ENCODE measurements at regions not wholly inside any gene's neighbourhood (a gene's known extent, or its start where the extent isn't known, plus 50 kb on each side); places are given as distances from the start of the nearest gene placed in this dataset.
"Not testable (repeated sequence)": the region's sequence is repeated elsewhere in the genome, so short reads cannot be mapped to it uniquely, and the experiment has no call there.

DNA sequence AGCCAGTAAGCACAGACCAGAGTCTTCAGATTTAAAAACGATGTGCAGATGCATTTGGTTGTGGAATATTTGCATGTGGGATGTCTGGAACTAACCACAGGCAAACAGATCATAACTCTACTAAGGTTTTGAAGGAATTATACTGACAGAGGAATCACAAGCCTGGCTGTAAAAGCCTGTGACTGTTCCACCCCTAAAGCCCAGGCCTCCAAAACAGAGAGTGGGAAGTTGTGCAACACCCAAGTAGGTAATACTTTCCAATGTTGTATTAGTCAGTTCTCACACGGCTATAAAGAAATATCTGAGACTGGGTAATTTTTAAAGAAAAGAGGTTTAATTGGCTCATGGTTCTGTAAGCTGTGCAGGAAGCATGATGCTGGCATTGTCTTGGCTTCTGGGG lies 68.1 kb upstream of the DCD start:
- H3K4me3 ChIP-seq (ENCODE audit: low read depth, low read length, poor library complexity, severe bottlenecking) = no peak overlapping the region
- no peaks in the 10 kb centered on the region for H4K20me1 ChIP-seq (ENCODE audit: insufficient read depth, low read length)
- H3K79me2 ChIP-seq (ENCODE audit: insufficient read depth, low read depth, low read length) = no peaks in the 10 kb centered on the region
- no peaks in the 10 kb centered on the region for H3K4me1 ChIP-seq (ENCODE audit: insufficient read depth, low read length, poor library complexity, severe bottlenecking)
- no peak overlapping the region for H3K4me2 ChIP-seq (ENCODE audit: low read length)
- no peaks in the 10 kb centered on the region for H3K36me3 ChIP-seq (ENCODE audit: insufficient read depth, low read length)
- TF ChIP-seq EZH2phosphoT487 (IDR thresholded peaks at IDR 0.05; ENCODE audit: borderline replicate concordance, low read depth, low read length) = no peak
- TF ChIP-seq, protein P1, sequence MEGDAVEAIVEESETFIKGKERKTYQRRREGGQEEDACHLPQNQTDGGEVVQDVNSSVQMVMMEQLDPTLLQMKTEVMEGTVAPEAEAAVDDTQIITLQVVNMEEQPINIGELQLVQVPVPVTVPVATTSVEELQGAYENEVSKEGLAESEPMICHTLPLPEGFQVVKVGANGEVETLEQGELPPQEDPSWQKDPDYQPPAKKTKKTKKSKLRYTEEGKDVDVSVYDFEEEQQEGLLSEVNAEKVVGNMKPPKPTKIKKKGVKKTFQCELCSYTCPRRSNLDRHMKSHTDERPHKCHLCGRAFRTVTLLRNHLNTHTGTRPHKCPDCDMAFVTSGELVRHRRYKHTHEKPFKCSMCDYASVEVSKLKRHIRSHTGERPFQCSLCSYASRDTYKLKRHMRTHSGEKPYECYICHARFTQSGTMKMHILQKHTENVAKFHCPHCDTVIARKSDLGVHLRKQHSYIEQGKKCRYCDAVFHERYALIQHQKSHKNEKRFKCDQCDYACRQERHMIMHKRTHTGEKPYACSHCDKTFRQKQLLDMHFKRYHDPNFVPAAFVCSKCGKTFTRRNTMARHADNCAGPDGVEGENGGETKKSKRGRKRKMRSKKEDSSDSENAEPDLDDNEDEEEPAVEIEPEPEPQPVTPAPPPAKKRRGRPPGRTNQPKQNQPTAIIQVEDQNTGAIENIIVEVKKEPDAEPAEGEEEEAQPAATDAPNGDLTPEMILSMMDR (conservative IDR thresholded peaks at IDR 0.05; ENCODE audit: low read length) = no peak
- intact Hi-C loops (cut with micrococcal nuclease; ENCODE audit: unreplicated experiment) = no loop called here
- no peak overlapping the region for H2AFZ ChIP-seq (ENCODE audit: low read length)
- no peaks in the 10 kb centered on the region for H3K9me2 ChIP-seq (ENCODE audit: insufficient read depth, low read length)
- H3K9me3 ChIP-seq (ENCODE audit: low read length) = no peaks in the 10 kb centered on the region
- ChIA-PET CTCF (ENCODE audit: unreplicated experiment) (no interaction called here), POLR2A (no interaction called here)
- BruUV-seq (replicated peaks) = no TSS peak
- DNase-seq (ENCODE audit: low spot score) = no peak
- no peak overlapping the region for H3K27ac ChIP-seq (ENCODE audit: low read depth, low read length, poor library complexity, severe bottlenecking)

DNA sequence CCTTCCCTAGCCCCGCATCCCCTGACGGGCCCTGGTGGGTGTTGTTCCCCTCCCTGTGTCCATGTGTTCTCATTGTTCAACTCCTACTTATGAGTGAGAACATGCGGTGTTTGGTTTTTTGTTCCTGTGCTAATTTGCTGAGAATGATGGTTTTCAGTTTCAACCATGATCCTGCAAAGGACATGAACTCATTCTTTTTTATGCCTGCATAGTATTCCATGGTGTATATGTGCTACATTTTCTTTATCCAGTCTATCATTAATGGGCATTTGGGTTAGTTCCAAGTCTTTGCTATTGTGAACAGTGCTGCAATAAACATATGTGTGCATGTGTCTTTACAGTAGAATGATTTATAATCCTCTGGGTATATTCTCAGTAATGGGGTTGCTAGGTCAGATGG lies 65.7 kb upstream of the DCD start:
- H3K79me2 ChIP-seq (ENCODE audit: insufficient read depth, low read depth, low read length); H4K20me1 ChIP-seq (ENCODE audit: insufficient read depth, low read length); intact Hi-C loops (cut with micrococcal nuclease; ENCODE audit: unreplicated experiment); H2AFZ ChIP-seq (ENCODE audit: low read length); DNase-seq (ENCODE audit: low spot score); BruUV-seq (replicated peaks); H3K9me3 ChIP-seq (ENCODE audit: low read length); H3K9me2 ChIP-seq (ENCODE audit: insufficient read depth, low read length); H3K4me3 ChIP-seq (ENCODE audit: low read depth, low read length, poor library complexity, severe bottlenecking); H3K4me1 ChIP-seq (ENCODE audit: insufficient read depth, low read length, poor library complexity, severe bottlenecking); H3K4me2 ChIP-seq (ENCODE audit: low read length); CTCF ChIA-PET (ENCODE audit: unreplicated experiment); H3K36me3 ChIP-seq (ENCODE audit: insufficient read depth, low read length); H3K27ac ChIP-seq (ENCODE audit: low read depth, low read length, poor library complexity, severe bottlenecking): not testable (repeated sequence)
- POLR2A ChIA-PET = interaction anchor here (1.8 kb wide), 1 partner anchor 16 kb away, joined by 5 read pairs; no protein-coding TSS in a partner anchor

DNA sequence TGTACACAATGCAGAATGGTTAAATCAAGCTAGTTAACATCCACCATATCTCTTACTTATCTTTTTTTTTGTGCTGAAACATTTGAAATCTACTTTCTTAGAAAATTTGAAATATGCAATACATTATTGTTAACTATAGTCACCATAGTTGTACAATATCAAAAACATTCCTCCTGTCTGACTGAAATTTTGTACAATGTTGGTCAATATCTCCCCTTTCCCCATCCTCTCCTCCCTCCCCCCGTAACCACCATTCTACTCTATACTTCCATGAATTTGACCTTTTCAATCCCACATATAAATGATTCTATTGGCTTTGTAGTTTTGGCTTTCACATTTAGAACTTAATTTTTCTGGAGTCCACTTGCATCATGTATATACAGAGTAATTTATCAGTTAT lies 63.5 kb upstream of the DCD start:
- Histone ChIP-seq H3K4me1 (ENCODE audit: insufficient read depth, low read length, poor library complexity, severe bottlenecking) (no peaks in the 10 kb centered on the region), H3K36me3 (ENCODE audit: insufficient read depth, low read length) (no peaks in the 10 kb centered on the region), H4K20me1 (ENCODE audit: insufficient read depth, low read length) (no peaks in the 10 kb centered on the region), H3K4me2 (ENCODE audit: low read length) (no peak overlapping the region), H3K9me2 (ENCODE audit: insufficient read depth, low read length) (no peaks in the 10 kb centered on the region), H3K4me3 (ENCODE audit: low read depth, low read length, poor library complexity, severe bottlenecking) (no peak overlapping the region), H2AFZ (ENCODE audit: low read length) (no peak overlapping the region), H3K27ac (ENCODE audit: low read depth, low read length, poor library complexity, severe bottlenecking) (no peak overlapping the region), H3K9me3 (ENCODE audit: low read length) (no peaks in the 10 kb centered on the region), H3K79me2 (ENCODE audit: insufficient read depth, low read depth, low read length) (no peaks in the 10 kb centered on the region)
- ChIA-PET POLR2A (no interaction called here), CTCF (ENCODE audit: unreplicated experiment) (no interaction called here)
- TF ChIP-seq, protein P1 (conservative IDR thresholded peaks at IDR 0.05; ENCODE audit: low read length) = no peak
- TF ChIP-seq EZH2phosphoT487 (IDR thresholded peaks at IDR 0.05; ENCODE audit: borderline replicate concordance, low read depth, low read length) = no peak
- no peak for DNase-seq (ENCODE audit: low spot score)
- intact Hi-C loops (cut with micrococcal nuclease; ENCODE audit: unreplicated experiment) = no loop called here
- no TSS peak for BruUV-seq (replicated peaks)
